K562 (cell line): ENCODE measurements at regions not wholly inside any gene's neighbourhood (a gene's known extent, or its start where the extent isn't known, plus 50 kb on each side); places are given as distances from the start of the nearest gene placed in this dataset.

Experiments
- CBX2 ChIP-seq: fragments of 200-600 bp; sonication (generic); IDR thresholded peaks from one replicate; pipeline ENCODE4 v1.6.1; 2012; ENCODE audit warnings: mild to moderate bottlenecking, low read length, inconsistent platforms; ENCODE audit not compliant: insufficient read depth, poor library complexity, severe bottlenecking
- ETS2 ChIP-seq: IDR thresholded peaks from 2 replicates; pipeline ENCODE4 v1.6.1; 2016; ENCODE audit warnings: borderline replicate concordance, missing genetic modification characterization, mild to moderate bottlenecking, moderate library complexity, missing compliant biosample characterization; ENCODE audit not compliant: poor library complexity, severe bottlenecking
- FOXA1 ChIP-seq: fragments of 450-650 bp; IDR thresholded peaks from 2 replicates; pipeline ENCODE4 v1.6.1; 2016; ENCODE audit warnings: mild to moderate bottlenecking, borderline replicate concordance
- HMBOX1 ChIP-seq: sonication (generic); IDR thresholded peaks from 2 replicates; pipeline ENCODE4 v1.6.1; 2016
- KDM2B ChIP-seq: fragments of 250-450 bp; sonication (Bioruptor Pico); IDR thresholded peaks from 2 replicates; pipeline ENCODE4 v1.8.0; 2021; ENCODE audit warnings: mild to moderate bottlenecking, moderate library complexity
- LARP7 ChIP-seq: fragments of 450-650 bp; IDR thresholded peaks from 2 replicates; pipeline ENCODE4 v1.6.1; 2016
- TFAM ChIP-seq: fragments of 250-450 bp; sonication (Bioruptor Pico); conservative IDR thresholded peaks from 2 replicates; pipeline ENCODE4 v1.5.0; 2021; ENCODE audit warnings: mild to moderate bottlenecking, moderate library complexity
- THRB ChIP-seq: fragments of 450-650 bp; formaldehyde crosslinking; conservative IDR thresholded peaks from 2 replicates; pipeline ENCODE4 v1.4.0; 2022; ENCODE audit warnings: mild to moderate bottlenecking, missing genetic modification characterization
- ZNF133 ChIP-seq: fragments of 250-450 bp; sonication (Bioruptor Pico); IDR thresholded peaks from 2 replicates; pipeline ENCODE4 v1.4.0; 2020; ENCODE audit warnings: mild to moderate bottlenecking
- ZNF212 ChIP-seq: fragments of 450-650 bp; formaldehyde crosslinking; IDR thresholded peaks from 2 replicates; pipeline ENCODE4 v1.4.0; 2020; ENCODE audit warnings: mild to moderate bottlenecking
- ZNF518B ChIP-seq: fragments of 250-450 bp; sonication (Bioruptor Pico); IDR thresholded peaks from 2 replicates; pipeline ENCODE4 v1.5.0; 2021; ENCODE audit warnings: mild to moderate bottlenecking, moderate library complexity

GRCh38 chr11:80109652-80110051 lies 668.8 kb upstream of the TENM4 start (continued):
- TF ChIP-seq ZNF518B (CRISPR knock-in tag) (no peak), KDM2B (no peak), FOXA1 (no peak), ETS2 (no peak), LARP7 (no peak), CBX2 (no peak), HMBOX1 (no peak), ZNF133 (CRISPR knock-in tag) (no peak), ZNF212 (CRISPR knock-in tag) (no peak), TFAM (CRISPR knock-in tag) (no peak), THRB (CRISPR knock-in tag) (no peak)
